ENCODE measurements at regions not wholly inside any gene's neighbourhood (a gene's known extent, or its start where the extent isn't known, plus 50 kb on each side); places are given as distances from the start of the nearest gene placed in this dataset.

DNA sequence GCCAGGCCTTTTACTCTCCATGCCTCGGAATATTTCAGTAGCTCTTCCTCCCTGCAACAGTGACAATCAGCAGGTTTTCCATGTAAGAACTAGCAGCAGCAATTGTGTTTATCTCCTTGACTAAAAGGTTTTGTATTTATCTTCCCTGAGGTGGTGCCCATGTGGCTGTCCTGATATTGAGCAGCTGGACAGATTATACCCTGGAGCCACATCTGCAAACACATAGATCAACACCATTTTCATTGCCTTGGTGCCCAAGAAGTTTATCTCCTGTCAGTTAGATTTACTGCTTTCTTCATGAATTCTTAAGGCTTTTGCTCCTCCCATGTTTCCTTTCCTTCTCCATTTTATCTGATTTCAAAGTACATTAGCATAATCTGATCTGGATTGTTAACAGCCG is 378.4 kb downstream of the SPATA31D1 start:
- TF ChIP-seq GTF2F1 (IDR thresholded peaks at IDR 0.05; ENCODE audit: low read depth, low read length) (no peak), TCF7 (IDR thresholded peaks at IDR 0.05; ENCODE audit: borderline replicate concordance) (no peak)

Data from K562 (cell line).